ENCODE measurements at regions not wholly inside any gene's neighbourhood (a gene's known extent, or its start where the extent isn't known, plus 50 kb on each side); places are given as distances from the start of the nearest gene placed in this dataset.
A peak's percentile ranks its signal among the peaks of the same experiment; 100 is the strongest.
"Not testable (repeated sequence)": the region's sequence is repeated elsewhere in the genome, so short reads cannot be mapped to it uniquely, and the experiment has no call there.

- DNase-seq (ENCODE audit: low read depth), result no peak
Observed at GRCh38 chrX:750263-750662, 119.7 kb downstream of the SHOX start.

DNA sequence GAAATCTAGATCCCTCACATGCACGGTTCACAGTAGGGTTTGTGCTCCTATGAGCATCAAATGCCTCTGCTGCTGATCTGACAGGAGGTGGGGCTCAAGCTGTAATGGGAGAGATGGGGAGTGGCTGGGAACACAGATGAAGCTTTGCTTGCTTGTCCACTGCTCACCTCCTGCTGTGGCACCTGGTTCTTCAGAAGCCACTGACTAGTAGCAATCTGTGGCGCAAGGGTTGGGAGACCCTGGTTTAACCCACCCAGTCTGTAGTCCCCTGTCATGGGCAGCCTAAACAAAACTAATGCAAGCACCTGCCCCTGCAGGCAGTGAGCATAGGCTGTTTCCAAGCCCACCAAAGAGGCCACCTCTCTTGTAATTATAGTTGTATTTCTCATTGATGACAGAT lies 116.6 kb downstream of the SHOX start:
- DNase-seq (ENCODE audit: low read depth), result no peak

GRCh38 chrX:739611-740010 lies 109.0 kb downstream of the SHOX start:
- DNase-seq (ENCODE audit: low read depth), result no peak

DNA sequence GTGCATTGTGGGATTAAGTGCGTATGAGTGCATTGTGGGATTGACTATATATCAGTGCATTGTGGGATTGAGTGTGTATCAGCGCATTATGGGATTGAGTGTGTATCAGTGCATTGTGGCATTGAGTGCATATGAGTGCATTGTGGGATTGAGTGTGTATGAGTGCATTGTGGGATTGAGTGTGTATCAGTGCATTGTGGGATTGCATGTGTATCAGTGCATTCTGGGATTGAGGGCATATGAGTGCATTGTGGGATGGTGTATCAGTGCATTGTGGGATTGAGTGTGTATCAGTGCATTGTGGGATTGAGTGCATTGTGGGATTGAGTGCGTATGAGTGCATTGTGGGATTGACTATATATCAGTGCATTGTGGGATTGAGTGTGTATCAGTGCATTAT lies 106.4 kb downstream of the SHOX start:
- not testable (repeated sequence) for DNase-seq (ENCODE audit: low read depth)

DNA sequence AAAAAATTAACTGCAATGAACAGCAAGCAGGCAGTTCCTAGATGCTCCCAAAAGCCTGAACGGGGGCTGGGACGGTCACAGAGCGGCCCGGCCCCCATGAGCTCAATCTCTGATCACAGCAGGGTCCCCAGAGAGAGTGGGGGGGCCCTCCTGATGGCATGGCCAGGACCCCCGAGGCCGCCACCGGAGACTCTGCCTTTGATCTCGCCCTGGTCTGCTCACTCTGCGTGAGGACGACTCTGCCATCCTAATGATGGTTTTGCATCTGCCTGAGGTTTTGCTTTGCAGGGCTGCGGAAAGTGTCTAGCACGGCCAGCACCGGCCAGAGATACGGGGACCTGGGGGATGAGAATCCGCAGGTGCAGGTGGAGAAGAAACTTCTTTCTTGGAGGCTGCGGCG lies 103.8 kb downstream of the SHOX start:
- DNase-seq (ENCODE audit: low read depth), result no peak

DNA sequence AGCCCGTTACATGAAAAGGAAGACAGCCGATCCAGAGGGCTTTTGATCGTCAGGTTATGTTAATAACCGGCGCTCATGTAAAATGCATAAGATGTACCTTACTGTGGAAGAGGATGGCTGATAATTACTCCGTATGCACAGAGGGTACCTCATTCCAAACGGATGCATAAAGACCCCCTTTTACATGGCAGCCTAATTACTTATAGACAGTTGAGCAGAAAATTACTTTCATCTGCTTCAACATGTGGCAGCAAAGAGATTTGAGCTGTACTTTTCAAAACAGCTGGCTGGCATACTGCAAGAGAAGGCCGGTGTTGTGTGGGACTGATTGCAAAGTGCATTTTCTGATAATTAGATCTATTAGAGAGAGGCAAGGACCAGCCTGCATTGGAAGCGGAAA lies 103.4 kb downstream of the SHOX start:
- DNase-seq (ENCODE audit: low read depth), result no peak

GRCh38 chrX:729583-730409 lies 99.2 kb downstream of the SHOX start:
- DNase-seq (ENCODE audit: low read depth), result no peak

DNA sequence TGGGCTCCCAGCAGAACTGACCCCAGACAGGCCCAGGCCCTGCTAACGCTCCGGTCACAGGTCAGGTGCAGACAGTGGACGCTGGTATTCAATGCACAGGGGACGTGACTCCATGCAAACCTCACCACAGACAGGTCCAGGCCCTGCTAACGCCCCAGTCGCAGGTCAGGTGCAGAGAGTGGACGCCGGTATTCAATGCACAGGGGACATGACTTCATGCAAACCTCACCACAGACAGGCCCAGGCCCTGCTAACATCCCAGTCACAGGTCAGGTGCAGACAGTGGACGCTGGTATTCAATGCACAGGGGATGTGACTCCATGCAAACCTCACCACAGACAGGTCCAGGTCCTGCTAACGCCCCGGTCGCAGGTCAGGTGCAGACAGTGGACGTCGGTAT lies 98.5 kb downstream of the SHOX start:
- DNase-seq (ENCODE audit: low read depth), result not testable (repeated sequence)

DNA sequence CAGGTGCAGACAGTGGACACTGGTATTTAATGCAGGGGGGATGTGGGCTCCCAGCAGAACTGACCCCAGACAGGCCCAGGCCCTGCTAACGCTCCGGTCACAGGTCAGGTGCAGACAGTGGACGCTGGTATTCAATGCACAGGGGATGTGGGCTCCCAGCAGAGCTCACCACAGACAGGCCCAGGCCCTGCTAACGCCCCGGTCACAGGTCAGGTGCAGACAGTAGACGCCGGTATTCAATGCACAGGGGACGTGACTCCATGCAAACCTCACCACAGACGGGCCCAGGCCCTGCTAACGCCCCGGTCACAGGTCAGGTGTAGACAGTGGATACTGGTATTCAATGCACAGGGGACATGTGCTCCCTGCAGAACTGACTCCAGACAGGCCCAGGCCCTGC lies 98.0 kb downstream of the SHOX start:
- DNase-seq (ENCODE audit: low read depth), result not testable (repeated sequence)

GRCh38 chrX:727738-728621 lies 97.4 kb downstream of the SHOX start:
- peak; percentile 23 for DNase-seq (ENCODE audit: low read depth)

DNA sequence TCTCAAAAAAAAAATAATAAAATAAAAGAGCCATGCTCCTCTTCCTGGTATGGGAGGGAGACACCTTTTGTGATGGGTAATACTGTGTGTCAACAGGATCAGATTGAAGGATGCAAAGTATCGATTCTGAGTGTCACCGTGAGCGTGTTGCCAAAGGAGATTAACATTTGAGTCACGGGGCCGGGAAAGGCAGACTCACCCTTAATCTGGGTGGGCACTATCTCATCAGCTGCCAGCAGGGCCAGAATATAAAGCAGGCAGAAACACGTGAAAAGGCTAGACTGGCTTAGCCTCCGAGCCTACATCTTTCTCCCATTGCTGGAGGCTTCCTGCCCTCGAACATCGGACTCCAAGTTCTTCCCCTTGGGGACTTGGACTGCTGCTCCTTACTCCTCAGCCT lies 95.4 kb downstream of the SHOX start:
- DNase-seq (ENCODE audit: low read depth), result no peak

GRCh38 chrX:724256-724655 lies 93.7 kb downstream of the SHOX start:
- DNase-seq (ENCODE audit: low read depth), result no peak

DNA sequence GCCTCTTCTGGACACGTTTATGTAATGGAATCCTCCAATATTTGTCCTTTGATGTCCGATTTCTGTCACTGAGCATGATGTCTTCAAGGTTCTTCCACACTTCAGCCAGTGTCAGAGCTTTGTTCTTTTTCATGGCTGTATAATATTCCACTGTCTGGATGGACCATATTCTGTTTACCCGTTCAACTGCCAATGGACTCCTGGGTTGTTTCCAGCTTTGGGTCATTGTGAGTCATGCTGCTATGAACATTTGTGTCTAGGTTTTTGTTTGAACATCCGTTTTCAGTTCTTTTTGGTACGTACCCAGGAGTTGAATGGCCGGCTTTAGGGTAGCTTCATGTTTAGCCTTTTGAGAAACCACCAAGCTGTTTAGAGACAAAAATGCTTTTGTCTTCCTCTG lies 93.2 kb downstream of the SHOX start:
- no peak for DNase-seq (ENCODE audit: low read depth)

DNA sequence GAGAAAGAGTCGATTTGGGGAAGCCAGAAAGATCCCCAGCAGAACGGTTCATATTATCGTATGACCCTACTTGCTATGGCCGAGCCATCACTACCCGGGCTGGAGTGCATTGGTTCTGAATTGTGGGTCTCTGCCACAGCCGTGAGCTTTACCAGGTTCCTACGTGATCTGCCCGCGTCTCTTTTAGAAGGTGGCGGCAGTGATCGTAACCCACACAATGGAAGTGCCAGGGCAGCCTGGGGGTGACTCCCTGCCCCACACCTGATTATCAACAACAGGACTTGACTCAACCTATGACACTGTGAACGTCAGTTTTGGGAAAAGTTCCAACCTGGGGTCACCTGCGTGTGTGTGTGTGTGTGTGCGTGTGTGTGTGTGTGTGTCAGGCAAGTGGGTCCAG lies 90.8 kb downstream of the SHOX start:
- no peak for DNase-seq (ENCODE audit: low read depth)

DNA sequence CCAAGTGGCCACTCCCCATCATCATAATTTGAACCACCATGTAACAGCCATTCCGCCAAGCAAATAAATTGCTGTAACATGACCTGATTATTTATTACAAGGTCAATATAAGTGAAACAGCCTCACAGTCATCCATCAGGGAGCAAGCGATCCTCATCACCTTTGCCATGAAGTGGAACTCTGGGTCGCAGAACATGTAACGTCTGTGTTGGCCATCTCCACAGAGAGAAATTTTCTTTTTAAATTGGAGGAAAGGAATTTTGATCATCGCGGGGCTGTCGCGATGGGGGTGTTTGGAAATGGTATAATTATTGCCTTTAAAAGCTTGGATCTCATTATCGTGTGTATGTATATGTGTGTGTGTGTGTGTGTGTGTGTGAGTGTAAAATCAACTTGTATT lies 90.2 kb downstream of the SHOX start:
- no peak for DNase-seq (ENCODE audit: low read depth)

DNA sequence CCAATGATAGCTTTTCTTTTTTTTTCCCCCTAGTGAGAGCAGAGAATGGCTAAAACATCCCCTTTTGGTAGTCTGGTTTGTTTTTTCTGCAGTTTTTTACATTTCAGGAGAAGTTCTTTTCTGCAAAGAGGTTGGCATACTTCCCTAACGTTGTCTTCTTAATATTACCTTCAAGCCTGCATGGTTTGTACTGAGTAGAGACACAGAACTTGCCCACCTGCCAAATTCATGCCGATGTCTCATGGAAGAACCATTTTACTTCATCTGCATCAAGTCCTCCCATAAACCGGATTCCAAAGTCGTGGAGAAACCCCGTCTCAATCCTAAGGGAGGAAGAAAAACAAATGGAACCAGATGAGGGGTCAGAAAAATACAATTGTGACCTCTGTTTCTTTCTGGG lies 89.7 kb downstream of the SHOX start:
- no peak for DNase-seq (ENCODE audit: low read depth)

DNA sequence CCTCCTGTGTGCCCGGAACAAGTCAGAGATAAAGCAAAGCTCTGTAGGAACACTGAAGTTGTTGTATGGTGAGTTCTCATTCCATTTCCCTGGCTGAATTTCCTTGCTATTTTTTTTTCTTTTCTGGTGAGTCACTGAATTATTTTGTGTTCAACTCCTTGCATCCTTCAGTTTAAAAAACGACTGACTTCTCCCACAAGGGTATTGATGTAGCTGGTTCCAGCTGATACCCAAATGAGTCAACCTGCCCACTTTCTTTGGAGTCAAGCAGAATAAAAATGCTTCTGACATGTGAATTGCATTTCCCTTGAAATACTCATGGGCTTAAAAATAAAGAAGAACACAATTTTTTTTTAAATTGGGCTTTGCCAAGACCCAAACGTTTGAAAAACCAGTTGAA lies 85.5 kb downstream of the SHOX start:
- no peak for DNase-seq (ENCODE audit: low read depth)

DNA sequence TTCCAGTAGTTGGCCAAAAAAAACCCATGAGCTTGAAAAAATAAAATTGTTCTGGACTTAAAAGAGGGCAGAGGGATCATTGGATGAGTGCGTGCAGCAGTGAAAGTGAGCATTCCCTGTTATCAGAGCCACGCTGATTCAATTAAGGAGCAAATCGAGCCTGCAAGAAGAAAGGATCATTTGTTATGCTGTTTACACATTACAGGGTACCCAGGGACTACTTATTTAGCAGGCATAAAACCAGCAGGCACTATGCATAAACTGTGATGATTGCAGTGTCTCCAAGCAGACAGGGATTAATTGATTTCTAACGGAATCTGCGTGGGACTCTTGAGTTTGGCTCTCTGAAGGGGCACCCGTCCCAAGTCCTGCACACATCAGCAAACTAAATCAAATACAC lies 83.5 kb downstream of the SHOX start:
- DNase-seq (ENCODE audit: low read depth), result no peak
